GM21576 (cell line): ENCODE measurements at regions not wholly inside any gene's neighbourhood (a gene's known extent, or its start where the extent isn't known, plus 50 kb on each side); places are given as distances from the start of the nearest gene placed in this dataset.

Experiments used
- ATAC-seq: cut with Tn5 transposase; IDR thresholded peaks from one replicate; pipeline ENCODE4 v1.9.1; 2021; ENCODE audit warnings: mild to moderate bottlenecking, moderate library complexity; ENCODE audit not compliant: unreplicated experiment

- ATAC-seq, result no peak
Observed at GRCh38 chr3:192079098-192079497, 618.1 kb downstream of the PYDC2 start.

GRCh38 chr3:192080336-192080735 lies 619.4 kb downstream of the PYDC2 start:
- no peak for ATAC-seq

- peak; percentile 97 for ATAC-seq
Observed at GRCh38 chr3:192082730-192083660, 622.0 kb downstream of the PYDC2 start.
